Pancreas (tissue), 10 donors: ENCODE measurements at regions not wholly inside any gene's neighbourhood (a gene's known extent, or its start where the extent isn't known, plus 50 kb on each side); places are given as distances from the start of the nearest gene placed in this dataset.

ENCODE experiments used
- ATAC-seq, 4 donors: fragments of 200-7000 bp; cut with Tn5 transposase; one replicate each; pipeline versions ENCODE4 v1.8.0 to v1.9.1; 2020; ENCODE audit warnings: mild to moderate bottlenecking in 4 of 4, moderate library complexity in 4 of 4
- DNase-seq, 6 donors: peaks; one replicate each; pipeline ENCODE4 v3.0.0-alpha.2; 2020
- FAIRE-seq: peaks from 2 replicates; lab custom pipeline; 2012; peaks lifted over from hg19 to GRCh38; lab: Jason Lieb, UNC
- H3K27ac ChIP-seq, 4 donors: fragments of 200-600 bp; sonication (generic); 1 replicate in 3 of 4; 2 replicates in 1 of 4; pipeline versions ENCODE4 v1.5.0 to v1.8.0; 2020
- H3K27me3 ChIP-seq, 4 donors: fragments of 200-600 bp; one replicate each; pipeline ENCODE4 v1.8.0; 2021
- H3K36me3 ChIP-seq, 3 donors: fragments of 200-600 bp; sonication (generic) in 1 of 3; one replicate each; pipeline versions ENCODE4 v1.5.0 to v1.8.0; 2020 to 2021
- H3K4me1 ChIP-seq, 3 donors: fragments of 200-600 bp; one replicate each; pipeline ENCODE4 v1.8.0; 2021
- H3K4me3 ChIP-seq, 4 donors: fragments of 200-600 bp; sonication (generic) in 2 of 4; one replicate each; pipeline versions ENCODE4 v1.5.0 to v1.8.0; 2020 to 2021
- H3K9me3 ChIP-seq, 4 donors: fragments of 200-600 bp; one replicate each; pipeline ENCODE4 v1.8.0; 2021
- CTCF ChIP-seq, 4 donors: fragments of 200-600 bp; sonication (generic) in 3 of 4; IDR thresholded peaks; one replicate each; pipeline versions ENCODE4 v1.5.0 to v1.8.0; 2021; ENCODE audit warnings: antibody characterized with exemption in 4 of 4
- WGBS, 2 donors: extraction: QIAGEN DNeasy Blood & Tissue Kit; methylation state at CpG; one replicate each; pipeline ENCODE4 v1.1.7; 2013; 5-methylcytosine and 5-hydroxymethylcytosine counted together
- intact Hi-C, 3 donors: fragments of 100-400 bp; cut with DNase I; formaldehyde crosslinking; loops; one replicate each; pipeline versions ENCODE4 v1.11.1 to v1.14.2; 2022
- donor health status: healthy with polysubstance abuse.
- donor health status: DM: no; HTN: no; CAD: no; lungs with moderate emphysema.
- donor health status: DM: no; HTN: no; CAD: no.
- donor health status: control.
- donor health status: control.
- donor health status: Bipolar disorder and iron deficiency.
- donor health status: DM: yes; HTN: yes; CAD: no.
- donor health status: DM: no; HTN: no; CAD: no.
- donor health status: DM: no; HTN: no; CAD: no.
- donor health status: DM: yes; HTN: yes; CAD: no.

GRCh38 chr11:112723676-112724495 lies 237.3 kb upstream of the NCAM1 start:
- Histone ChIP-seq H3K4me1 (no peaks in the 10 kb centered on the region), H3K36me3 (no peaks in the 10 kb centered on the region), H3K27me3 (no peaks in the 10 kb centered on the region), H3K9me3 (no peaks in the 10 kb centered on the region), H3K27ac (no peak overlapping the region), H3K4me3 (no peak overlapping the region)
- WGBS, 2 donors: 42 to 45% methylated on average over 13 of the region's 13 CpGs
- TF ChIP-seq CTCF (IDR thresholded peaks at IDR 0.05): no peak
- no peak for DNase-seq
- intact Hi-C loops: no loop called here
- FAIRE-seq: no peak
- no peak for ATAC-seq

GRCh38 chr11:112724496-112724790 lies 236.8 kb upstream of the NCAM1 start:
- Histone ChIP-seq H3K36me3 (no peaks in the 10 kb centered on the region), H3K27ac (no peak overlapping the region), H3K4me3 (no peak overlapping the region), H3K4me1 (no peaks in the 10 kb centered on the region), H3K9me3 (no peaks in the 10 kb centered on the region), H3K27me3 (no peaks in the 10 kb centered on the region)
- intact Hi-C loops: no loop called here
- ATAC-seq: no peak
- no peak for FAIRE-seq
- no peak for DNase-seq
- WGBS, 2 donors: 58 to 61% methylated on average over 4 of the region's 4 CpGs
- TF ChIP-seq CTCF (IDR thresholded peaks at IDR 0.05): no peak

GRCh38 chr11:112725636-112726035 lies 235.6 kb upstream of the NCAM1 start:
- 63 to 68% methylated on average over 3 of the region's 3 CpGs for WGBS, 2 donors
- no peak for ATAC-seq
- Histone ChIP-seq H3K27me3 (no peaks in the 10 kb centered on the region), H3K9me3 (no peaks in the 10 kb centered on the region), H3K36me3 (no peaks in the 10 kb centered on the region), H3K4me3 (no peak overlapping the region), H3K27ac (no peak overlapping the region), H3K4me1 (no peaks in the 10 kb centered on the region)
- intact Hi-C loops: no loop called here
- no peak for FAIRE-seq
- DNase-seq: no peak
- no peak for TF ChIP-seq CTCF (IDR thresholded peaks at IDR 0.05)

GRCh38 chr11:112727341-112727841 lies 233.8 kb upstream of the NCAM1 start:
- no peaks in the 10 kb centered on the region for H3K36me3 ChIP-seq
- intact Hi-C loops: no loop called here
- 29 to 36% methylated on average over 3 of the region's 3 CpGs for WGBS, 2 donors
- no peak for TF ChIP-seq CTCF (IDR thresholded peaks at IDR 0.05)
- ATAC-seq (no peak), FAIRE-seq (no peak), DNase-seq (no peak)
- no peak overlapping the region for H3K4me3 ChIP-seq
- no peaks in the 10 kb centered on the region for H3K9me3 ChIP-seq
- H3K27me3 ChIP-seq: no peaks in the 10 kb centered on the region
- no peak overlapping the region for H3K27ac ChIP-seq
- no peaks in the 10 kb centered on the region for H3K4me1 ChIP-seq

GRCh38 chr11:112728288-112728687 lies 232.9 kb upstream of the NCAM1 start:
- intact Hi-C loops: no loop called here
- Histone ChIP-seq H3K36me3 (no peaks in the 10 kb centered on the region), H3K9me3 (no peaks in the 10 kb centered on the region), H3K27ac (no peak overlapping the region), H3K27me3 (no peaks in the 10 kb centered on the region), H3K4me1 (no peaks in the 10 kb centered on the region), H3K4me3 (no peak overlapping the region)
- no peak for TF ChIP-seq CTCF (IDR thresholded peaks at IDR 0.05)
- 71 to 82% methylated on average over 2 of the region's 2 CpGs for WGBS, 2 donors
- no peak for DNase-seq
- no peak for ATAC-seq
- no peak for FAIRE-seq
